Progenitor cell of endocrine pancreas (in vitro differentiated cells): ENCODE measurements at regions not wholly inside any gene's neighbourhood (a gene's known extent, or its start where the extent isn't known, plus 50 kb on each side); places are given as distances from the start of the nearest gene placed in this dataset.

ENCODE experiments used
- DNase-seq: peaks from one replicate; pipeline ENCODE4 v3.0.0; 2021; ENCODE audit warnings: low spot score; ENCODE audit not compliant: unreplicated experiment
- H3K27ac Mint-ChIP-seq: 2 replicates; pipeline ENCODE4 v1.8.0; 2021; ENCODE audit warnings: mild to moderate bottlenecking, moderate library complexity, mixed read lengths
- H3K27me3 Mint-ChIP-seq: 2 replicates; pipeline ENCODE4 v1.8.0; 2021; ENCODE audit warnings: mixed read lengths
- H3K36me3 Mint-ChIP-seq: 2 replicates; pipeline ENCODE4 v1.8.0; 2022; ENCODE audit warnings: mixed read lengths; ENCODE audit not compliant: insufficient read depth
- H3K4me1 Mint-ChIP-seq: 2 replicates; pipeline ENCODE4 v1.8.0; 2021; ENCODE audit warnings: low read depth, mixed read lengths
- H3K4me3 Mint-ChIP-seq: 2 replicates; pipeline ENCODE4 v1.8.0; 2021; ENCODE audit warnings: low read depth, mild to moderate bottlenecking, moderate library complexity, mixed read lengths
- H3K9me3 Mint-ChIP-seq: 2 replicates; pipeline ENCODE4 v1.8.0; 2021; ENCODE audit warnings: low read depth, mixed read lengths
- TF ChIP-seq, protein P1 (sequence below): fragments of 200-600 bp; sonication (generic); IDR thresholded peaks from one replicate; pipeline ENCODE4 v1.5.0; 2021; ENCODE audit warnings: antibody characterized with exemption, mild to moderate bottlenecking; ENCODE audit not compliant: unreplicated experiment

DNA sequence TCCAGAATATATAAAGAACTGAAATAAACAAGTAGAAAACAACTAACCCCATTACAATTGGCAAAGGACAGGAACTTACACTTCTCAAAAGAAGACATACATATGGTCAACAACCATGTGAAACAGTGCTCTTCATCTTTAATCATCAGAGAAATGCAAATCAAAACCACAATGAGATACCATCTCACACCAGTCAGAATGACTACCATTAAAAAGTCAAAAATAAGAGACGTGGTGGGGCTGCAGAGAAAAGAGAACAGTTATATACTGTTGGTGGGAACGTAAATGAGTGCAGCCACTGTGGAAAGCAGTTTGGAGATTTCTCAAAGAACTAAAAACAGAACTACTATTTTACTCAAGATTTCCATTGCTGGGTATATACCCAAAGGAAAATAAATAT is 1696.3 kb upstream of the TMEFF2 start:
- TF ChIP-seq, protein P1, sequence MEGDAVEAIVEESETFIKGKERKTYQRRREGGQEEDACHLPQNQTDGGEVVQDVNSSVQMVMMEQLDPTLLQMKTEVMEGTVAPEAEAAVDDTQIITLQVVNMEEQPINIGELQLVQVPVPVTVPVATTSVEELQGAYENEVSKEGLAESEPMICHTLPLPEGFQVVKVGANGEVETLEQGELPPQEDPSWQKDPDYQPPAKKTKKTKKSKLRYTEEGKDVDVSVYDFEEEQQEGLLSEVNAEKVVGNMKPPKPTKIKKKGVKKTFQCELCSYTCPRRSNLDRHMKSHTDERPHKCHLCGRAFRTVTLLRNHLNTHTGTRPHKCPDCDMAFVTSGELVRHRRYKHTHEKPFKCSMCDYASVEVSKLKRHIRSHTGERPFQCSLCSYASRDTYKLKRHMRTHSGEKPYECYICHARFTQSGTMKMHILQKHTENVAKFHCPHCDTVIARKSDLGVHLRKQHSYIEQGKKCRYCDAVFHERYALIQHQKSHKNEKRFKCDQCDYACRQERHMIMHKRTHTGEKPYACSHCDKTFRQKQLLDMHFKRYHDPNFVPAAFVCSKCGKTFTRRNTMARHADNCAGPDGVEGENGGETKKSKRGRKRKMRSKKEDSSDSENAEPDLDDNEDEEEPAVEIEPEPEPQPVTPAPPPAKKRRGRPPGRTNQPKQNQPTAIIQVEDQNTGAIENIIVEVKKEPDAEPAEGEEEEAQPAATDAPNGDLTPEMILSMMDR, result no peak
- no peaks in the 10 kb centered on the region for H3K27me3 Mint-ChIP-seq
- no peaks in the 10 kb centered on the region for H3K36me3 Mint-ChIP-seq
- no peaks in the 10 kb centered on the region for H3K9me3 Mint-ChIP-seq
- no peak overlapping the region for H3K27ac Mint-ChIP-seq
- DNase-seq, result no peak
- H3K4me3 Mint-ChIP-seq, result no peak overlapping the region
- H3K4me1 Mint-ChIP-seq, result no peaks in the 10 kb centered on the region

DNA sequence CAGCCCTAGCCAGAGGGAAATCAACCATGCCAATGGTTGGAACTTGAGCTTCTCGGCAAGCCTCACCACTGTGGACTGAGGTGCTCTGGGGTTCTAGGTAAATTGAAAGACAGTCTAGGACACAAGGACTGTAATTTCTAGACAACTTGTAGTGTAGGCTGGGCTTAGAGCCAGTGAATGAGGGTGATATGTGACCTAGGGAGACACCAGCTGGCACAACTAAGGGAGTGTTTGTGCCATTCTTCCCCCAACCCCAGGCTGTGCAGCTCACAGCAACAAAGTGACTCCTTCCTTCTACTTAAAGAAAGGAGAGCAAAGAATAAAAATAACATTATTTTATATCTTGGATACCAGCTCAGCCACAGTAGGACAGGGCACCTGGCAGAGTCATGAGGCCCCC is 1690.7 kb upstream of the TMEFF2 start:
- peaks cover 16% of the 10 kb centered on the region for H3K9me3 Mint-ChIP-seq

DNA sequence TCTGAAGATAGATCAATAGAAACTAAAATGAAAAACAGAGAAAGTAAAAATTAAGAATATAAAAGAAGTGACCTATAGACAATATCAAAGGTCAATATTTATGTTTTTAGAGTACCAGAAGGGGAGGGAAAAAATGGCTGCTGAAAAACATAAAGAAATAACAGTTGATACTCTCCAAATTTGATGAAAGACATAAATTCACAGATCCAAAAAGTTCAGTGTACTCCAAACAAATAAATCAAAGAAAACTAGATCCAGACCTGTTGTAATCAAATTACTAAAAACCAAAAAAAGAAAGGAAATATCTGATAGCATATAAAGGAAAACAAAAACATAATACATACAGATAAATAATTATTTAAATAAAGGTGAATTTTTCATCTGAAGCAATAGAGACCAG is 1689.1 kb upstream of the TMEFF2 start:
- TF ChIP-seq, protein P1, result no peak
- no peaks in the 10 kb centered on the region for H3K27me3 Mint-ChIP-seq
- peaks cover 1% of the 10 kb centered on the region for H3K36me3 Mint-ChIP-seq
- peaks cover 16% of the 10 kb centered on the region for H3K9me3 Mint-ChIP-seq
- no peak overlapping the region for H3K27ac Mint-ChIP-seq
- no peak overlapping the region for H3K4me3 Mint-ChIP-seq
- no peak for DNase-seq
- H3K4me1 Mint-ChIP-seq, result no peaks in the 10 kb centered on the region

More for the DNA sequence above, 1690.7 kb upstream of the TMEFF2 start:
- no peak overlapping the region for H3K4me3 Mint-ChIP-seq
- no peaks in the 10 kb centered on the region for H3K27me3 Mint-ChIP-seq
- H3K4me1 Mint-ChIP-seq, result no peaks in the 10 kb centered on the region
- no peak overlapping the region for H3K27ac Mint-ChIP-seq
- TF ChIP-seq, protein P1, result no peak
- no peak for DNase-seq
- peaks cover 1% of the 10 kb centered on the region for H3K36me3 Mint-ChIP-seq

DNA sequence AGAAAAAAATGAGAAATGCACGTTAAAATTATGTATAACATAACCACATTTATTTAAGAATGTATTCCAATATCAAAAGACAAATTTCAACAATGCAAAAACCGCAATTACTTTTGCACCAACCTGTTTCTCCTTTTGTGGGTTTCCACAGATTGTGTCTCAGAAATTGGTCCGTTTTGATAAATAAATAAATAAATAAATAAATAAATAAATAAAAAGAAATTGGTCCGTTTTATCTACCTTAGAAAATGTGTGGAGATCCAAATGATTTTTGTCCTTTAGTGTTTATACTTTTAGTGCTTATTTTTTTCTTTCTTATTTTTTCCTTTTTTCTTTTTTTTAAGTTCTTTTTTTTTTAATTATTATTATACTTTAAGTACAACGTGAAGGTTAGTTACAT is 1682.2 kb upstream of the TMEFF2 start:
- TF ChIP-seq, protein P1, result no peak
- Mint-ChIP-seq H3K27me3 (no peaks in the 10 kb centered on the region), H3K36me3 (peaks cover 1% of the 10 kb centered on the region), H3K27ac (no peak overlapping the region), H3K4me3 (no peak overlapping the region), H3K4me1 (no peaks in the 10 kb centered on the region), H3K9me3 (peaks cover 7% of the 10 kb centered on the region)
- no peak for DNase-seq

DNA sequence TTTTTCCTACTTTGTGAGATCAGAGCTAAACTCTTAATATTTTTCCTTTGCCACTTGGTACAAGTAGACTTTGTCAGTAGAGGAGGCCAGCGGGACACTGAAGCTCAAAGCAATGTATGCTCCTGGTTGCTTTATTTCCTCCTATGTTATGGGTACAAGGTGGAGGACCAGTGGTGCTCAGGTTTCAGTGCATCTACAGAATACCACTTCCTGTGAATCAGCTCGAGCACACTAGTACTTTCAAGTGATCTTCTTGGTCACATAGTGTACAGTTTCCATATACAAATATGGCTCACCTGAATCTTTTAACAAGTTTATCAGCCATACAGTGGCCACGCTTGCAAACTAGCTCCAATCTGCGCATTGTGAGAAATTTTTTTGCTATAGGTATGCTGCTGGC is 1674.8 kb upstream of the TMEFF2 start:
- no peaks in the 10 kb centered on the region for H3K9me3 Mint-ChIP-seq
- no peak for DNase-seq
- H3K27me3 Mint-ChIP-seq, result no peaks in the 10 kb centered on the region
- H3K27ac Mint-ChIP-seq, result no peak overlapping the region
- TF ChIP-seq, protein P1, result no peak
- H3K4me1 Mint-ChIP-seq, result no peaks in the 10 kb centered on the region
- no peak overlapping the region for H3K4me3 Mint-ChIP-seq
- no peaks in the 10 kb centered on the region for H3K36me3 Mint-ChIP-seq
